ENCODE measurements at regions not wholly inside any gene's neighbourhood (a gene's known extent, or its start where the extent isn't known, plus 50 kb on each side); places are given as distances from the start of the nearest gene placed in this dataset.

GRCh38 chr1:54497338-54497737 lies 50.7 kb upstream of the ACOT11 start:
- no peaks in the 10 kb centered on the region for H3K79me2 ChIP-seq (ENCODE audit: insufficient read depth, low read length)
- no peak overlapping the region for H3K4me3 Mint-ChIP-seq (ENCODE audit: unreplicated experiment)
- H3K9ac ChIP-seq (ENCODE audit: low read length), result no peak overlapping the region
- H3K9me3 ChIP-seq (ENCODE audit: insufficient read depth, low read depth, low read length), result no peaks in the 10 kb centered on the region
- peaks cover 7% of the 10 kb centered on the region for H3K27me3 Mint-ChIP-seq (ENCODE audit: low read depth, unreplicated experiment)
- DNase-seq (ENCODE audit: low read depth), result no peak
- H3K9me3 Mint-ChIP-seq (ENCODE audit: unreplicated experiment), result peaks cover 7% of the 10 kb centered on the region
- TF ChIP-seq EZH2 (IDR thresholded peaks at IDR 0.05; ENCODE audit: insufficient read depth, low read length), result no peak
- no peak for TF ChIP-seq CTCF (IDR thresholded peaks at IDR 0.05; ENCODE audit: insufficient read depth, low read depth, low read length)
- peaks cover 8% of the 10 kb centered on the region for H3K4me1 ChIP-seq (ENCODE audit: insufficient read depth, low read length)
- no peaks in the 10 kb centered on the region for H4K20me1 ChIP-seq (ENCODE audit: insufficient read depth, low read length)
- no peak overlapping the region for H3K4me3 ChIP-seq (ENCODE audit: insufficient read depth, low read depth, low read length)
- no peak overlapping the region for H3K4me2 ChIP-seq (ENCODE audit: low read length)
- H3K27ac Mint-ChIP-seq (ENCODE audit: unreplicated experiment), result no peak overlapping the region
- no peaks in the 10 kb centered on the region for H3K36me3 ChIP-seq (ENCODE audit: insufficient read depth, low read length)
- H2AFZ ChIP-seq (ENCODE audit: low read depth, low read length), result no peak overlapping the region
- peaks cover 24% of the 10 kb centered on the region for H3K4me1 Mint-ChIP-seq (ENCODE audit: low read depth, unreplicated experiment)
- H3K36me3 Mint-ChIP-seq (ENCODE audit: low read depth, unreplicated experiment), result no peaks in the 10 kb centered on the region
- H3K27me3 ChIP-seq (ENCODE audit: insufficient read depth, low read length), result peaks cover 6% of the 10 kb centered on the region
- no peak overlapping the region for H3K27ac ChIP-seq (ENCODE audit: low read depth, low read length)
- no peak for FAIRE-seq

DNA sequence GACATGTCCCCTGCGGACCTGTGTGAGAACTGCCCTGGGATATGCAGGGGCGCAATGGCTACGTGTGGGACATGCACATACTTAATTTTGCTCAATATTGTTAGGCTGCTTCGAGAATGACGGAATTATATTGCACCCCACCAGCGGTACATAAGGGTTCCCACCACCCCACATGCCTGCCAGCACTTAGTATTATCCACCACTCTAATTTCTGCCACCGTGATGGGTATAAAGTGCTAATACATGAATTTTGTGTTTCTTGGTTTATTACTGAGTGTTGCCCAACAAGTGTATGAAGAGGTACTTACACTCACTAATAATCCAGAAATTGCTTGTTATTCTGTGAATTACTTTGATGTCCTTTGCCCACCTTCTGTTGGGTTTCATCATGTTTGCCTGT lies 52.1 kb upstream of the ACOT11 start:
- H3K36me3 Mint-ChIP-seq (ENCODE audit: low read depth, unreplicated experiment), result no peaks in the 10 kb centered on the region
- H3K9me3 ChIP-seq (ENCODE audit: insufficient read depth, low read depth, low read length), result no peaks in the 10 kb centered on the region
- H3K9ac ChIP-seq (ENCODE audit: low read length), result no peak overlapping the region
- peaks cover 4% of the 10 kb centered on the region for H3K27me3 ChIP-seq (ENCODE audit: insufficient read depth, low read length)
- no peak for FAIRE-seq
- H3K4me1 Mint-ChIP-seq (ENCODE audit: low read depth, unreplicated experiment), result peaks cover 27% of the 10 kb centered on the region
- H3K27me3 Mint-ChIP-seq (ENCODE audit: low read depth, unreplicated experiment), result peaks cover 7% of the 10 kb centered on the region
- H3K4me2 ChIP-seq (ENCODE audit: low read length), result no peak overlapping the region
- H3K36me3 ChIP-seq (ENCODE audit: insufficient read depth, low read length), result no peaks in the 10 kb centered on the region
- DNase-seq (ENCODE audit: low read depth), result no peak
- H2AFZ ChIP-seq (ENCODE audit: low read depth, low read length), result no peak overlapping the region
- no peak overlapping the region for H3K27ac Mint-ChIP-seq (ENCODE audit: unreplicated experiment)
- H4K20me1 ChIP-seq (ENCODE audit: insufficient read depth, low read length), result no peaks in the 10 kb centered on the region
- H3K27ac ChIP-seq (ENCODE audit: low read depth, low read length), result no peak overlapping the region
- H3K4me1 ChIP-seq (ENCODE audit: insufficient read depth, low read length), result peaks cover 8% of the 10 kb centered on the region
- TF ChIP-seq CTCF (IDR thresholded peaks at IDR 0.05; ENCODE audit: insufficient read depth, low read depth, low read length) (no peak), EZH2 (IDR thresholded peaks at IDR 0.05; ENCODE audit: insufficient read depth, low read length) (no peak)
- H3K4me3 ChIP-seq (ENCODE audit: insufficient read depth, low read depth, low read length), result no peak overlapping the region
- peaks cover 7% of the 10 kb centered on the region for H3K9me3 Mint-ChIP-seq (ENCODE audit: unreplicated experiment)
- no peaks in the 10 kb centered on the region for H3K79me2 ChIP-seq (ENCODE audit: insufficient read depth, low read length)
- H3K4me3 Mint-ChIP-seq (ENCODE audit: unreplicated experiment), result no peak overlapping the region

DNA sequence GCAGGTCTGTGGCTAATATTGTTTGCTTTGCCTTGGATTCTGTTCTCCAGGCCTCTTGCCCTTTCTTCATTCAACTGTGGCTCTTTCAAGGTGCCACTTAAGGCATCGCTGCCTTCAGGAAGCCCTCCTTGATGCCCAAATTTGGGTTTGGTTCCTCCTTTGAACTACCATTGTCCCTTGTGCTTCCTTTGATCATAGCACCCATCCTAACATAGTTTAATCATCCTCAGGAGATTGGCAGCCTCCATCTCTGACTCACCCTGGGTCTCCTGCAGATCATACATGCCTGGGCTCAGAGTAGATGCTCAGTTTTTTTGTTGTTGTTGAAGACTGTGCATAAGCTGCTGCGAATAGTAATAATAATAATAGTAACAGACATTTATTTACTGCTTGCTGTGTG lies 54.4 kb upstream of the ACOT11 start:
- H3K27ac ChIP-seq (ENCODE audit: low read depth, low read length), result no peak overlapping the region
- H2AFZ ChIP-seq (ENCODE audit: low read depth, low read length), result no peak overlapping the region
- H3K4me2 ChIP-seq (ENCODE audit: low read length), result no peak overlapping the region
- no peaks in the 10 kb centered on the region for H4K20me1 ChIP-seq (ENCODE audit: insufficient read depth, low read length)
- peaks cover 14% of the 10 kb centered on the region for H3K4me1 ChIP-seq (ENCODE audit: insufficient read depth, low read length)
- DNase-seq (ENCODE audit: low read depth) (no peak), FAIRE-seq (no peak)
- H3K79me2 ChIP-seq (ENCODE audit: insufficient read depth, low read length), result no peaks in the 10 kb centered on the region
- H3K27me3 ChIP-seq (ENCODE audit: insufficient read depth, low read length), result peaks cover 4% of the 10 kb centered on the region
- no peak overlapping the region for H3K4me3 Mint-ChIP-seq (ENCODE audit: unreplicated experiment)
- no peak overlapping the region for H3K4me3 ChIP-seq (ENCODE audit: insufficient read depth, low read depth, low read length)
- H3K27me3 Mint-ChIP-seq (ENCODE audit: low read depth, unreplicated experiment), result peaks cover 7% of the 10 kb centered on the region
- no peaks in the 10 kb centered on the region for H3K9me3 ChIP-seq (ENCODE audit: insufficient read depth, low read depth, low read length)
- no peaks in the 10 kb centered on the region for H3K36me3 ChIP-seq (ENCODE audit: insufficient read depth, low read length)
- H3K9ac ChIP-seq (ENCODE audit: low read length), result no peak overlapping the region
- H3K27ac Mint-ChIP-seq (ENCODE audit: unreplicated experiment), result no peak overlapping the region
- H3K36me3 Mint-ChIP-seq (ENCODE audit: low read depth, unreplicated experiment), result no peaks in the 10 kb centered on the region
- TF ChIP-seq EZH2 (IDR thresholded peaks at IDR 0.05; ENCODE audit: insufficient read depth, low read length) (no peak), CTCF (IDR thresholded peaks at IDR 0.05; ENCODE audit: insufficient read depth, low read depth, low read length) (no peak)
- peaks cover 24% of the 10 kb centered on the region for H3K4me1 Mint-ChIP-seq (ENCODE audit: low read depth, unreplicated experiment)
- H3K9me3 Mint-ChIP-seq (ENCODE audit: unreplicated experiment), result peaks cover 7% of the 10 kb centered on the region

All from astrocyte (in vitro differentiated cells and primary cell).